Adrenal gland (tissue), 5 donors: ENCODE measurements at regions not wholly inside any gene's neighbourhood (a gene's known extent, or its start where the extent isn't known, plus 50 kb on each side); places are given as distances from the start of the nearest gene placed in this dataset.

Source experiments
- POLR2A ChIP-seq, 2 donors: fragments of 450-650 bp; IDR thresholded peaks; one replicate each; pipeline ENCODE4 v1.6.1; 2017; ENCODE audit warnings: antibody characterized with exemption in 2 of 2, mild to moderate bottlenecking in 2 of 2, moderate library complexity in 1 of 2
- TF ChIP-seq, protein P1 (sequence below), 6 experiments: fragments of 450-650 bp in 4 of 6; fragments of 200-600 bp in 2 of 6; sonication (generic) in 1 of 6; IDR thresholded peaks; 1 replicate in 5 of 6; 2 replicates in 1 of 6; pipeline versions ENCODE4 v1.5.1 to v1.8.0; 2016 to 2021; ENCODE audit warnings: antibody characterized with exemption in 6 of 6, mild to moderate bottlenecking in 2 of 6, moderate library complexity in 1 of 6
- donor health status: DM: no; HTN: no; CAD: no.

DNA sequence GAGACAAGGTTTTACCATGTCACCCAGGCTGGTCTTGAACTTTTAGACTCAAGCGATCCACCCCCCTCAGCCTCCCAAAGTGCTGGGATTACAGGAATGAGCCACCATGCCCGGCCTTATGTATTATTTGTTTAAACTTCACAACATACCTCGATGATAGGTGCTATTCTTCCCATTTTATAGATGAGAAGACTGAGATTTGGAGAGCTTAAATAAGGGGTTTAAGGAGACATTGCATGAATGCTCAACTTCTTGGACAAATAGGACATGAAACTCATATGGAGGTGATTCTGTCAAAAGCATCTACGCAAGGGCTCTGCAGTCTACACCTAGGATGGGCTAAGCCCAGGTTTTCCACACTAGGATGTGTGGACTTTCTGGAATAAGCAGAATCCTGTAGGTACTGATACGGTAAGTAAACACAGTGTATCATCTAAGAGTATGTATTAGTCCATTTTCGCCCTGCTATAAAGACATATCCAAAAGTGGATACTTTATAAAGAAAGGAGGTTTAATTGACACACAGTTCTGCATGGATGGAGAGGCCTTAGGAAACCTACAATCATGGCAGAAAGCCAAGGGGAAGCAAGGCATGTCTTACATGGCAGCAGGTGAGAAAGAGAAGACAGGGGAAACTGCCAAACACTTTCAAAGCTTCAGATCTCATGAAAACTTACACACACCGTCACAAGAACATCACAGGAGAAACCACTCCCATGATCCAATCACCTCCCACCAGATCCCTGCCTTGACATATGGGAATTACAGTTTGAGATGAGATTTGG lies 62.8 kb upstream of the CAPRIN1 start:
- no peak for TF ChIP-seq POLR2A (IDR thresholded peaks at IDR 0.05)
- TF ChIP-seq, protein P1, sequence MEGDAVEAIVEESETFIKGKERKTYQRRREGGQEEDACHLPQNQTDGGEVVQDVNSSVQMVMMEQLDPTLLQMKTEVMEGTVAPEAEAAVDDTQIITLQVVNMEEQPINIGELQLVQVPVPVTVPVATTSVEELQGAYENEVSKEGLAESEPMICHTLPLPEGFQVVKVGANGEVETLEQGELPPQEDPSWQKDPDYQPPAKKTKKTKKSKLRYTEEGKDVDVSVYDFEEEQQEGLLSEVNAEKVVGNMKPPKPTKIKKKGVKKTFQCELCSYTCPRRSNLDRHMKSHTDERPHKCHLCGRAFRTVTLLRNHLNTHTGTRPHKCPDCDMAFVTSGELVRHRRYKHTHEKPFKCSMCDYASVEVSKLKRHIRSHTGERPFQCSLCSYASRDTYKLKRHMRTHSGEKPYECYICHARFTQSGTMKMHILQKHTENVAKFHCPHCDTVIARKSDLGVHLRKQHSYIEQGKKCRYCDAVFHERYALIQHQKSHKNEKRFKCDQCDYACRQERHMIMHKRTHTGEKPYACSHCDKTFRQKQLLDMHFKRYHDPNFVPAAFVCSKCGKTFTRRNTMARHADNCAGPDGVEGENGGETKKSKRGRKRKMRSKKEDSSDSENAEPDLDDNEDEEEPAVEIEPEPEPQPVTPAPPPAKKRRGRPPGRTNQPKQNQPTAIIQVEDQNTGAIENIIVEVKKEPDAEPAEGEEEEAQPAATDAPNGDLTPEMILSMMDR (IDR thresholded peaks at IDR 0.05): no peak
